Keratinocyte (primary cell): ENCODE measurements at regions not wholly inside any gene's neighbourhood (a gene's known extent, or its start where the extent isn't known, plus 50 kb on each side); places are given as distances from the start of the nearest gene placed in this dataset.

Source experiments
- DNase-seq: peaks from one replicate; pipeline ENCODE4 v3.0.0-alpha.2; 2011; ENCODE audit warnings: low read depth, missing footprints, low spot score
- FAIRE-seq: peaks from 2 replicates; lab custom pipeline; 2011; peaks lifted over from hg19 to GRCh38; lab: Jason Lieb, UNC
- H2AFZ ChIP-seq: 2 replicates; pipeline ENCODE4 v1.6.0; 2012; ENCODE audit warnings: low read length, control low read depth, inconsistent platforms; ENCODE audit not compliant: control insufficient read depth
- H3K27ac ChIP-seq: 2 replicates; pipeline ENCODE4 v1.5.1; 2011; ENCODE audit warnings: low read length; ENCODE audit not compliant: control insufficient read depth, insufficient read depth
- H3K27me3 ChIP-seq: 3 replicates; pipeline ENCODE4 v1.6.0; 2011; ENCODE audit warnings: low read length; ENCODE audit not compliant: control insufficient read depth, insufficient read depth; ENCODE audit errors: extremely low read depth
- H3K36me3 ChIP-seq, 2 experiments: 2 replicates in 1 of 2; 3 replicates in 1 of 2; pipeline ENCODE4 v1.5.1; 2011; ENCODE audit warnings: low read length in 2 of 2, mild to moderate bottlenecking in 1 of 2; ENCODE audit not compliant: control insufficient read depth in 2 of 2, insufficient read depth in 2 of 2; ENCODE audit errors: extremely low read depth in 1 of 2
- H3K4me1 ChIP-seq: 3 replicates; pipeline ENCODE4 v1.5.1; 2011; ENCODE audit warnings: low read length; ENCODE audit not compliant: control insufficient read depth, insufficient read depth; ENCODE audit errors: extremely low read depth
- H3K4me2 ChIP-seq: 3 replicates; pipeline ENCODE4 v1.6.0; 2011; ENCODE audit warnings: low read depth, low read length; ENCODE audit not compliant: control insufficient read depth, insufficient read depth; ENCODE audit errors: extremely low read depth
- H3K4me3 ChIP-seq, 3 experiments: fragments of 200-600 bp in 1 of 3; sonication (generic) in 1 of 3; 2 replicates in 2 of 3; 3 replicates in 1 of 3; pipeline ENCODE4 v1.5.1; 2011 to 2016; ENCODE audit warnings: low read length in 3 of 3, mild to moderate bottlenecking in 3 of 3, control low read depth in 2 of 3, inconsistent platforms in 1 of 3, low read depth in 1 of 3, mixed read lengths in 1 of 3, mixed run types in 1 of 3, moderate library complexity in 1 of 3; ENCODE audit not compliant: control insufficient read depth in 2 of 3, insufficient read depth in 2 of 3; ENCODE audit errors: extremely low read depth in 1 of 3
- H3K79me2 ChIP-seq: 2 replicates; pipeline ENCODE4 v1.6.0; 2012; ENCODE audit warnings: low read length; ENCODE audit not compliant: control insufficient read depth, insufficient read depth
- H3K9ac ChIP-seq: 3 replicates; pipeline ENCODE4 v1.6.0; 2011; ENCODE audit warnings: low read length; ENCODE audit not compliant: control insufficient read depth, insufficient read depth; ENCODE audit errors: extremely low read depth
- H3K9me1 ChIP-seq: 3 replicates; pipeline ENCODE4 v1.6.0; 2011; ENCODE audit warnings: low read length; ENCODE audit not compliant: control insufficient read depth, insufficient read depth; ENCODE audit errors: extremely low read depth
- H3K9me3 ChIP-seq: 2 replicates; pipeline ENCODE4 v1.5.1; 2012; ENCODE audit warnings: low read depth, low read length; ENCODE audit not compliant: control insufficient read depth
- H4K20me1 ChIP-seq: 3 replicates; pipeline ENCODE4 v1.6.0; 2011; ENCODE audit warnings: low read length; ENCODE audit not compliant: control insufficient read depth, insufficient read depth; ENCODE audit errors: extremely low read depth
- EZH2 ChIP-seq: IDR thresholded peaks from one replicate; pipeline ENCODE4 v1.6.1; 2012; ENCODE audit warnings: inconsistent platforms, mild to moderate bottlenecking, low read length, moderate library complexity
- dilution Hi-C: fragments of 300-500 bp; cut with MboI; formaldehyde crosslinking; loops from one replicate; pipeline ENCODE4 v1.7.0; 2020; ENCODE audit warnings: low sequenced_read_pairs; ENCODE audit not compliant: extremely low pct_ligation_motif_present
- TF ChIP-seq, protein P1 (sequence below), 3 experiments: IDR thresholded peaks in 1 of 3; conservative IDR thresholded peaks in 1 of 3; optimal IDR thresholded peaks in 1 of 3; 2 replicates in 2 of 3; 3 replicates in 1 of 3; pipeline versions ENCODE3 to v1.5.1; 2011; ENCODE audit warnings: low read length in 3 of 3, mild to moderate bottlenecking in 3 of 3, moderate library complexity in 2 of 3, control low read depth in 1 of 3, inconsistent platforms in 1 of 3; ENCODE audit not compliant: insufficient read depth in 2 of 3; ENCODE audit errors: extremely low read depth in 1 of 3

DNA sequence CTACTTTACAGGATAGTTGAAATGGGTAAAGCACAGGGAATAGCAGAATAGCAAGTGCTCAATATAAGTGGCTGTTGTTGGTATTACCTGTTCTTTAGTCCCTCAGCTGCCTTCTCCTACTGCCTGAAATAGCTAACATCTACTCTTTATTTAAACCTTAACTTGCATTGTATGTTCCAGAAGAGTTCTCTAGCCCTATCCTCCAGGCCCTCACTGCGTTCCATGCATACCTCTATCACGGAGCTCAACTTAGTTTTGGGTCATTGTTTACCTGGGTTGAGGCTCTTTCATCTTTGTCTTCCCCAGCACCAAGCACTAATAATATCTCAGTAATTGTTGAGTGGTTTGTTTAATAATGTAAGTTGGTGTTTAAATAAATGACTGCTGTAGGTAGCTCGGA, 242.2 kb upstream of the FANCL start:
- FAIRE-seq (no peak), DNase-seq (no peak)
- no peak overlapping the region for H3K27ac ChIP-seq
- no peaks in the 10 kb centered on the region for H3K36me3 ChIP-seq
- H3K4me1 ChIP-seq, result no peaks in the 10 kb centered on the region
- H3K4me3 ChIP-seq, result no peak overlapping the region
- H4K20me1 ChIP-seq, result no peaks in the 10 kb centered on the region
- no peak overlapping the region for H2AFZ ChIP-seq
- no peak overlapping the region for H3K4me2 ChIP-seq
- dilution Hi-C loops, result no loop called here
- H3K9ac ChIP-seq, result no peak overlapping the region
- no peaks in the 10 kb centered on the region for H3K9me3 ChIP-seq
- H3K79me2 ChIP-seq, result no peaks in the 10 kb centered on the region
- no peaks in the 10 kb centered on the region for H3K27me3 ChIP-seq
- no peaks in the 10 kb centered on the region for H3K9me1 ChIP-seq
- TF ChIP-seq, protein P1, sequence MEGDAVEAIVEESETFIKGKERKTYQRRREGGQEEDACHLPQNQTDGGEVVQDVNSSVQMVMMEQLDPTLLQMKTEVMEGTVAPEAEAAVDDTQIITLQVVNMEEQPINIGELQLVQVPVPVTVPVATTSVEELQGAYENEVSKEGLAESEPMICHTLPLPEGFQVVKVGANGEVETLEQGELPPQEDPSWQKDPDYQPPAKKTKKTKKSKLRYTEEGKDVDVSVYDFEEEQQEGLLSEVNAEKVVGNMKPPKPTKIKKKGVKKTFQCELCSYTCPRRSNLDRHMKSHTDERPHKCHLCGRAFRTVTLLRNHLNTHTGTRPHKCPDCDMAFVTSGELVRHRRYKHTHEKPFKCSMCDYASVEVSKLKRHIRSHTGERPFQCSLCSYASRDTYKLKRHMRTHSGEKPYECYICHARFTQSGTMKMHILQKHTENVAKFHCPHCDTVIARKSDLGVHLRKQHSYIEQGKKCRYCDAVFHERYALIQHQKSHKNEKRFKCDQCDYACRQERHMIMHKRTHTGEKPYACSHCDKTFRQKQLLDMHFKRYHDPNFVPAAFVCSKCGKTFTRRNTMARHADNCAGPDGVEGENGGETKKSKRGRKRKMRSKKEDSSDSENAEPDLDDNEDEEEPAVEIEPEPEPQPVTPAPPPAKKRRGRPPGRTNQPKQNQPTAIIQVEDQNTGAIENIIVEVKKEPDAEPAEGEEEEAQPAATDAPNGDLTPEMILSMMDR (optimal IDR thresholded peaks at IDR 0.05 in 1 of 3, IDR thresholded peaks at IDR 0.05 in 1 of 3, conservative IDR thresholded peaks at IDR 0.05 in 1 of 3; ENCODE audit: extremely low read depth in 1 of 3, insufficient read depth in 2 of 3, low read length in 3 of 3), result no peak
- TF ChIP-seq EZH2, result no peak

DNA sequence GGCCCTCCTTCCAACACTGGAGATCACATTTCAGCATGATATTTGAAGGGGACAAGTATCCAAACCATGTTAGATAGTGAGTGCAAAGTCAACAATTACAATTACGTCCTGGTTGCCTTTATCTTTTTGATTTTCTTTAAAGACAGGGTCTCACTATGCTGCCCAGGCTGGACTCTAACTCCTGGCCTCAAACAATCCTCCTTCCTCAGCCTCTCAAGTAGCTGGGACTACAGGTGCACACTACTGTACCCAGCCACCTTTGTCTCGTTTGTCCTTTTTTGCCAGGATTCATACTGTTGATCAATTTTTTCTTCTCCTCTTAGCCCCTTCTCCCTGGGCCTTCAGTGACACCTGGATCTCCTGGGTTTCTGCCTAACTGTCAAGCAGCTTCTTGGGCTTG, 240.5 kb upstream of the FANCL start:
- H2AFZ ChIP-seq, result no peak overlapping the region
- dilution Hi-C loops, result no loop called here

More for the DNA sequence above, 240.5 kb upstream of the FANCL start:
- H3K27ac ChIP-seq, result no peak overlapping the region
- FAIRE-seq, result no peak
- no peak overlapping the region for H3K4me3 ChIP-seq
- no peaks in the 10 kb centered on the region for H4K20me1 ChIP-seq
- H3K27me3 ChIP-seq, result no peaks in the 10 kb centered on the region
- H3K9ac ChIP-seq, result no peak overlapping the region
- no peaks in the 10 kb centered on the region for H3K4me1 ChIP-seq
- no peaks in the 10 kb centered on the region for H3K36me3 ChIP-seq
- DNase-seq, result no peak
- no peaks in the 10 kb centered on the region for H3K79me2 ChIP-seq
- no peaks in the 10 kb centered on the region for H3K9me1 ChIP-seq
- no peak overlapping the region for H3K4me2 ChIP-seq
- no peaks in the 10 kb centered on the region for H3K9me3 ChIP-seq
- TF ChIP-seq, protein P1 (optimal IDR thresholded peaks at IDR 0.05 in 1 of 3, IDR thresholded peaks at IDR 0.05 in 1 of 3, conservative IDR thresholded peaks at IDR 0.05 in 1 of 3; ENCODE audit: extremely low read depth in 1 of 3, insufficient read depth in 2 of 3, low read length in 3 of 3), result no peak
- TF ChIP-seq EZH2, result no peak
